Ascending aorta (tissue), 2 donors: ENCODE measurements at regions not wholly inside any gene's neighbourhood (a gene's known extent, or its start where the extent isn't known, plus 50 kb on each side); places are given as distances from the start of the nearest gene placed in this dataset.

Experiments used
- DNase-seq, 2 donors: peaks; one replicate each; pipeline ENCODE4 v3.0.0-alpha.2; 2019; ENCODE audit warnings: low spot score in 2 of 2
- H3K27ac ChIP-seq, 2 donors: fragments of 200-600 bp; sonication (generic); one replicate each; pipeline ENCODE4 v1.5.1; 2016 to 2017; ENCODE audit warnings: mild to moderate bottlenecking in 1 of 2
- H3K27me3 ChIP-seq: fragments of 200-600 bp; sonication (generic); one replicate; pipeline ENCODE4 v1.5.1; 2017
- H3K36me3 ChIP-seq, 2 donors: fragments of 200-600 bp; sonication (generic); one replicate each; pipeline ENCODE4 v1.5.1; 2016
- H3K4me1 ChIP-seq, 2 donors: fragments of 200-600 bp; sonication (generic); one replicate each; pipeline ENCODE4 v1.5.1; 2016 to 2017; ENCODE audit warnings: mild to moderate bottlenecking in 1 of 2
- H3K4me3 ChIP-seq, 2 donors: fragments of 200-600 bp; sonication (generic); one replicate each; pipeline ENCODE4 v1.5.1; 2016 to 2017; ENCODE audit warnings: mild to moderate bottlenecking in 1 of 2
- H3K9me3 ChIP-seq, 2 donors: fragments of 200-600 bp; sonication (generic); one replicate each; pipeline ENCODE4 v1.5.1; 2016
- intact Hi-C: fragments of 100-400 bp; cut with DNase I; formaldehyde crosslinking; loops from one replicate; pipeline ENCODE4 v1.15.1; 2023
- TF ChIP-seq, protein P1 (sequence below), 3 experiments: fragments of 200-600 bp in 2 of 3; fragments of 450-650 bp in 1 of 3; sonication (generic) in 2 of 3; IDR thresholded peaks; one replicate each; pipeline ENCODE4 v1.5.1; 2016 to 2019; ENCODE audit warnings: antibody characterized with exemption in 3 of 3, mild to moderate bottlenecking in 1 of 3, moderate library complexity in 1 of 3

DNA sequence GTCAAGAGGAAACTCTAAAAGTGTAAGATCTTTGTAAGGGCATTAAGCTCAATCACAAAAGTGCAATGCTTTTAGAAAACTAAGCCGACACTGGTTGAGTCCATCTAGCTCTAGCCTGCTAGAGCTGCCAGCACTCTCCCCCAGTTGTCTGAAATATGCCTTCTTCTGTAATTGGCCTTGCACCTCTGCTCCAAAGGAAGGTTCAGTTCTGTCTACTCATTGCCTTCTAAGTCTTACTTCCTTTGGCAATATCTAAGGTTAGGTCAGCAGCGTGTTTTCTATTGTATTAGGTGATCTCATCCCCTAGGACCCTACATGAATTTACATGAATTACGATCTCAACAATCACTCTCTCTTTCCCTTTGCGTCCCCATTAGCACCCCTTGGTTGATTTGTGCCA lies 378.6 kb downstream of the CBLN4 start:
- no peak for DNase-seq
- intact Hi-C loops, result no loop called here
- Histone ChIP-seq H3K4me3 (no peak overlapping the region), H3K9me3 (no peaks in the 10 kb centered on the region), H3K27me3 (no peaks in the 10 kb centered on the region), H3K27ac (no peak overlapping the region), H3K36me3 (no peaks in the 10 kb centered on the region), H3K4me1 (no peaks in the 10 kb centered on the region)
- TF ChIP-seq, protein P1, sequence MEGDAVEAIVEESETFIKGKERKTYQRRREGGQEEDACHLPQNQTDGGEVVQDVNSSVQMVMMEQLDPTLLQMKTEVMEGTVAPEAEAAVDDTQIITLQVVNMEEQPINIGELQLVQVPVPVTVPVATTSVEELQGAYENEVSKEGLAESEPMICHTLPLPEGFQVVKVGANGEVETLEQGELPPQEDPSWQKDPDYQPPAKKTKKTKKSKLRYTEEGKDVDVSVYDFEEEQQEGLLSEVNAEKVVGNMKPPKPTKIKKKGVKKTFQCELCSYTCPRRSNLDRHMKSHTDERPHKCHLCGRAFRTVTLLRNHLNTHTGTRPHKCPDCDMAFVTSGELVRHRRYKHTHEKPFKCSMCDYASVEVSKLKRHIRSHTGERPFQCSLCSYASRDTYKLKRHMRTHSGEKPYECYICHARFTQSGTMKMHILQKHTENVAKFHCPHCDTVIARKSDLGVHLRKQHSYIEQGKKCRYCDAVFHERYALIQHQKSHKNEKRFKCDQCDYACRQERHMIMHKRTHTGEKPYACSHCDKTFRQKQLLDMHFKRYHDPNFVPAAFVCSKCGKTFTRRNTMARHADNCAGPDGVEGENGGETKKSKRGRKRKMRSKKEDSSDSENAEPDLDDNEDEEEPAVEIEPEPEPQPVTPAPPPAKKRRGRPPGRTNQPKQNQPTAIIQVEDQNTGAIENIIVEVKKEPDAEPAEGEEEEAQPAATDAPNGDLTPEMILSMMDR (IDR thresholded peaks at IDR 0.05), result no peak

DNA sequence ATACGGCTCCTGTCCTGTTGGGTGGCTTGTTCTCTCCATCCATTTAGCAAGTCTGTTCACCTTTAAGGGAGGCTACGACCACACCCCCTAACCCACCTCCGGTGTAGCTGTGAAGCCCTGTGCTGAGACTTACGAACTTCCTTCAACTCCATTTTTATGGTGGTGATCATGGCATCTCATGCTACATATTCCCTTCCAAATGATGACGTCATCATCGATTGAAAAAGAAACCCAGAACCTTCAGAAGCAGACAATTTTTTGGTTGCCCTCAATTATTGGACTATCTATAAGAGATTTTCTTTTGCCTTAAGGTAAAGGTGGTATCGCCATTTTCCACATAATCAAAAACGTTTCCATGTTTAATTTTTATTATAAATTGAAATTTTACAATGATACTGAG lies 389.0 kb downstream of the CBLN4 start:
- DNase-seq, result no peak
- no peak overlapping the region for H3K4me3 ChIP-seq
- intact Hi-C loops, result no loop called here
- TF ChIP-seq, protein P1 (IDR thresholded peaks at IDR 0.05), result no peak
- no peaks in the 10 kb centered on the region for H3K4me1 ChIP-seq
- H3K27me3 ChIP-seq, result no peaks in the 10 kb centered on the region
- no peaks in the 10 kb centered on the region for H3K36me3 ChIP-seq
- no peak overlapping the region for H3K27ac ChIP-seq
- no peaks in the 10 kb centered on the region for H3K9me3 ChIP-seq

DNA sequence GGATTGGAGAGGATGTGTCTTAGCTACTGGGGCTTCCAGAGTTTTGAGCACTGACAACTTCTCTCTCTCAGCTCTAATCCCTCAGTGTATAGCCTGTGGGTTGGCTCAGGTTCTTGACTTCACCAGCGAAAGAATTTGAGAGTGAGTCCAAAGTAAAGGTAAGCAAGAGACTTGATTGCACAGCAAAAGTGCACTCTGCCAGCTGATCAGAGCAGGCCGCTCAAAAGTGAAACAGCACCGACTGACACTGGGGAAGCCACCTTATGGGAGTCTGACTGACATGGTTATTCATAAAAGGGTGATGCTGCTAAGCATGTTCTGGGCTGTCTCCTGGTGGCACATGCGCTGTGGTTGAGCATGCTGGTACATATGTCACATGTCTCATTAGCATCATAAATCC lies 389.5 kb downstream of the CBLN4 start:
- DNase-seq, result no peak
- no peak overlapping the region for H3K4me3 ChIP-seq
- H3K27ac ChIP-seq, result no peak overlapping the region
- TF ChIP-seq, protein P1 (IDR thresholded peaks at IDR 0.05), result no peak
- H3K27me3 ChIP-seq, result no peaks in the 10 kb centered on the region
- intact Hi-C loops, result no loop called here
- H3K9me3 ChIP-seq, result no peaks in the 10 kb centered on the region
- H3K4me1 ChIP-seq, result no peaks in the 10 kb centered on the region
- no peaks in the 10 kb centered on the region for H3K36me3 ChIP-seq

DNA sequence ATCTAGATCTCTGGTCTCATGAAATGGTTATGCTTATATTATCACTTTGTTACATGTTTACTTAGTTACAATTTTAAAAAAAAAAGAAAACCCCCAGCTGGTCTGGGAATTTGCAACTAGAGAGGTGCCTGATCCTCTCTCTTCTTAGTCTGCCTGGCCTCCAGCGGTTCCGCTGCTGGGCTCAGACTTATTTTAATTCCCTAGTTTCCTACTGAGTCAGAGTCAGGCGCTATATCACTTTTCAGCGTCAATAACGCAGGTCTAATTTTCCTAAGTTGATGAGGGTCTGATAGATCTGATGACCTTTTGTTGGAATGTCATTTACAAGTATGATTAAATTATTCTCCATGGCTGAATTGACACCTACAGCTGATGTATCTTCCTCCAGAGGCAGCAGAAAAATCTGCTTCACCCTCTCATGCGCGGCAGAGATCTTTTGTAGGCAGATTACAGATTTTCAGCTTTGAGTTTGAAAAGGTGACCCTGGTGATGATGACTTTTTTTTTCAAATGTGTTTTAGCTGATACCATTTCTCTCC lies 391.0 kb downstream of the CBLN4 start:
- Histone ChIP-seq H3K36me3 (no peaks in the 10 kb centered on the region), H3K27ac (no peak overlapping the region), H3K4me1 (no peaks in the 10 kb centered on the region), H3K9me3 (no peaks in the 10 kb centered on the region), H3K27me3 (no peaks in the 10 kb centered on the region), H3K4me3 (no peak overlapping the region)
- no peak for DNase-seq
- TF ChIP-seq, protein P1 (IDR thresholded peaks at IDR 0.05), result no peak
- intact Hi-C loops, result no loop called here

DNA sequence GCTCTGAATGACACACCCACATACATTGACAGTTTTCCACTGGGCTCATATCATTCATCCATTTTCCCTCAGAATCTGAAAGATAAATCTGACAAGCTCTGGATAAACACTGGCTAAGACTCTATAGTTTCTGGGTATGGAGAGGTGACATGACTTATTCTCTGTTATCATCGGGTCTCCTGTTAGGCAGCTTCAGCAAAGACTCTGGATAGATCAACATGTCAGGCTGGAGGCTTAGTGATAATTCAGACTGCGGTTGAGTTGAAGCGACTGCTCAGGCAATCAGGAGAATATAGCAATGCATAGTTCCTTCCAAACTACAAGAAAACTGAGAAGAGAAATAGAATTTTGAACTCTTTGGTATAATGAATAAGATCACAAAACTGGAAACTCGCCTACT lies 394.6 kb downstream of the CBLN4 start:
- Histone ChIP-seq H3K9me3 (no peaks in the 10 kb centered on the region), H3K4me3 (no peak overlapping the region), H3K36me3 (no peaks in the 10 kb centered on the region), H3K27ac (no peak overlapping the region), H3K4me1 (no peaks in the 10 kb centered on the region), H3K27me3 (no peaks in the 10 kb centered on the region)
- no peak for DNase-seq
- intact Hi-C loops, result no loop called here
- TF ChIP-seq, protein P1 (IDR thresholded peaks at IDR 0.05), result no peak

DNA sequence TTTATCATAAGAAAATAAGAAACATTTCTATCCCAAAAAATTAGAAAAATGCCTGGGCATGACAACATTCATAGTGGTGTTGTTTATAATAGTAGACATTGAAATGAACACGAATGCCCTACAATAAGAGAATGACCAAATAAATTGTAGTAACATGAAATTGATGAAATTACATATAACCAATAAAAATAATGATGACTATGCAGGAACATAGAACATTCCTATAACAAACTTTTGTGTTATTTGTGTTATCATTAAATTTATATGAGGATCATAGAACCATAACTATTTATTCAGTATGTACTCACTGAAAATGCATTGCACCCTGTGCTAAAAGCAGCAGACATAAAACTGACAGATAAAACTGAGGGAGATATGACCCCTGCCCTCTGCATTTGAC lies 399.7 kb downstream of the CBLN4 start:
- no peak for DNase-seq
- no peaks in the 10 kb centered on the region for H3K9me3 ChIP-seq
- TF ChIP-seq, protein P1 (IDR thresholded peaks at IDR 0.05), result no peak
- H3K36me3 ChIP-seq, result no peaks in the 10 kb centered on the region
- no peak overlapping the region for H3K4me3 ChIP-seq
- no peaks in the 10 kb centered on the region for H3K4me1 ChIP-seq
- intact Hi-C loops, result no loop called here
- no peaks in the 10 kb centered on the region for H3K27me3 ChIP-seq
- no peak overlapping the region for H3K27ac ChIP-seq
